GM21381 (cell line): ENCODE measurements at regions not wholly inside any gene's neighbourhood (a gene's known extent, or its start where the extent isn't known, plus 50 kb on each side); places are given as distances from the start of the nearest gene placed in this dataset.

ENCODE experiments used
- ATAC-seq: cut with Tn5 transposase; IDR thresholded peaks from one replicate; pipeline ENCODE4 v1.9.1; 2021; ENCODE audit warnings: mild to moderate bottlenecking, moderate library complexity; ENCODE audit not compliant: unreplicated experiment

DNA sequence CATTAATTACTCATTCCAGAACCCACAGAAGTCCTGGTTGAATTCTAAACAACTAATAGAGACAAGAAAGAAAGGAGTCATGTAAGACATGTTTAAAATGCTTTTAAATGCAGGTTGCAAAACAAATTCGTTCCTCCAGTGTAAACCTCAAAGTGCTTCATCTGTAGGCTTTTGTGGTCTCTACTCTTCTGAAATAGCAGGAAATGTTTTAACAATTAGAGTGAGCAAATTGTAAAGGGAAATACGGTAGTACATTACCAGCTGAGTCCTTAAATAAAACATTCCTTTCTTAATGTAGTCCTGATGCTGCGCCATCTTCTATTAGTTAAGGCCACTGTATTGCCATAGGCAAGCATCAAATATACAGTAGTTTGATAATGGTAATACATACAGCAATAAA is 1934.2 kb upstream of the SEL1L start:
- no peak for ATAC-seq

DNA sequence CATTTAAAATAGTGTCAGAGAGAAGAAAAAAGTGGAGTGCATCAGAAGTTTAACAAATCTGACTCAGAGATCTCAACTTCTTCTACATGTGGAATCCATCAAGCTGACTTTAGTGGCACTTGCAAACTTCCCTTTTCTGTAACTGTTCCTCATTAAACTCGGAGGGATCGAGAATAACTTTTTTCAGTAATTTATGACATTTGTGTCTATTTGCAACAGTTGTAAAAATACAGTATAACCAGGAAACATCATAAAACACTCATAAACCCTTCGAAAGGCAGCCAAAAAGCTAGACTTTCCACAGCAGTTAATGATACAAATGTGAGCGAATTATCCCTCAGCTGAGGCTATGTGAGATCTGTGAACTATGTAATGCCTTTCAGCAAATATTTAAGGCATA is 1936.8 kb upstream of the SEL1L start:
- ATAC-seq = no peak

DNA sequence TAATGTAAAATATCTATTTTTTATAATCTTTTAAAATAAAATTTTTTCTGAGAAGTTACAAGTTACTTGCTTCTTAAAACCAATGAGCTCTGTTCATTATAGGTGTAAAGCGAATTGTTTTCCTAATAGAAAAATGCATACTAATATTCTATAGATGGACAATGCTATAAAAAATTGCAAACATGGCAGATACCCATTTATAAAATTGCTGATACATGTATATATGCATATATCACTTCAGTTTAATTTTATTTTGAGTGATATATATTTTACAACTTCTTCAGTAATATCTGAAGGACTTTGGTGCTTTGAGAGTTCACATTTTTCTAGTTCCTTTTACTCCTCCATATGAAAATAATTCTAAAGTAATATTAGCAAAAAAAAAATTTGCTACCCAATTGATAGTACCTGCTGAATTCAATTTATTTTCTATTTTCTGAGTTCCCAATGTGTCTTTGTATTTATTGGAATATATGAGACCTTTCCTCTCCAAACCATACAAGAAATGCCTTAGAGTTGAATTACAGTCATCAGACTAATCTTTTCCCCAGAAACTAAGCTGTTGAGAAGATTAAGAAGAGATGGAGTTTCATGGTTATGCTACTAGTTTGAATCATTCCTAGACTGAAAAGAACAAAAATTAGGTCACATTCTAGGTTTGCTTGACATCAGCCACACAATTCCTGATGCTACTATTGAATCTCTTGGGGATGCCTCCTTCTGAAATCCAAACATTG is 1937.5 kb upstream of the SEL1L start:
- no peak for ATAC-seq

DNA sequence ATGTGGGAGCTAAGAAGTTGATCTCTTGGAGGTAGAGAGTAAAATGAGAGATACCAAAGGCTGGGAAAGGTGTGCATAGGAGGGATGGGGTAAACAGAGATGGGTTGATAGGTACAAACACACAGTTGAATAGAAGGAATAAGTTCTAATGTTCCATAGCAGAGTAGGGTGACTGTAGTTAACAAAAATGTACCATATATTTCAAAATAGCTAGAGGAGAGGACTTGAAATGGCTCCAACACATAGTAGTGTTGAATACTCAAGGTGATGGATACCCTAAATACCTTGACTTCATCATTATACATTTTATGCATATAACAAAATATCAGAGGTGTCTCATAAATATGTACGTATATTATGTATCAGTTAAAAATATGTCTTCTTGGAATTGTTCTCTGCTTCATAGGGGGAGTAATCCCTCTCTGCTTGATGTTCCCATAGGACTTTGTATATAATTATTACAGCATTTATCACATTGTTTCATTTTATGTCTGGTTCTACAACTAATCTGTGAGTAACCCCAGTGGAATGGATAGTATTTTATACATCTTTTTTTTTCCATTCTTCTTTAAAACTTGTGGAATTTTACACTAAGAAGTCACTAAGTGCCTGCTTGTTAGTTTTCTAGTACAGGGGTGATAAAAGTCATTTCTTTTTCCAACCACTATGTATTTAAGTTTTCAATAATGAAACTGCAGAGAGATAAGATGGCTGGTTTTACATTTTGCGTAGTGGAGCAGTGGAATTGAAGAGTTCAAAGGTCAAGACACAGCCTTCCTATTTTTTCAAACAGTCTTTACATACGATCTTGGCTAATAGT is 1940.0 kb upstream of the SEL1L start:
- no peak for ATAC-seq

DNA sequence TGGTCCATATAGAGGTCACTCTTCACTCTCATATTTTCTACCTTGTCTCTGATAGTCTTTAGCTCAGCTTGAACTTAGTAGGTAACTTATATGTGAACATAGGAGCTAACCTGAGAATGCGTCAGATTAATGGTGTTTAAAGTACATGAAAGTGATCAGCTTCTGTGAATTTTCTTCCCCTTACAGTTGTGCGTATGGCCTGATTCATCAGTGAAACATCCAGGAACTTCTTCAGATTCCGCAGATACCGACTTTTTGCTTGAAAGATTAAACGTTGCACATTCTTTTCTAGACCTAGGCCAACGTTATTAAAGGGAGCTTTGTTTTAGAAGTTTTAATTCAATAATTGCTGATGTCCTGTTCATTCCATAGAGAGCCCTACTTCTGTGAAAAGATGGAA is 1945.1 kb upstream of the SEL1L start:
- no peak for ATAC-seq

DNA sequence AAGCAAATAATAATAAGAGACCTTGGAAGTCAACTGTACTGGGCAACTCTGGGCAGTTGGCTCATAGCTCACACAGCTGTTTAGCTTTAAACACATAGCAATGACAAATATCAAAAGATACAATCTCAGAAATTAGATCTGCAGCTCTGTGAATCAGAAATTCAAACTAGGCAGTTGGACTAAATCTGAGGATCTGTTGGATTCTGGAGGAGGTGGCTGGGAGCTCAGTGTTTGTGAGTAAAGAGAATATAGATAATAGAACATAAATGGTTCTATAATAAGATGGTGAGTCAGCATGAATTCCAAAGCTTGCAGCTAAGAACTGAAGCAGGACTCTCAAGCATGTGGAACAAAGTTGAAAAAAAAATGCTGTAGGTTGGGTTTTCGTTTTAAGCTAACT is 1949.4 kb upstream of the SEL1L start:
- ATAC-seq = no peak

DNA sequence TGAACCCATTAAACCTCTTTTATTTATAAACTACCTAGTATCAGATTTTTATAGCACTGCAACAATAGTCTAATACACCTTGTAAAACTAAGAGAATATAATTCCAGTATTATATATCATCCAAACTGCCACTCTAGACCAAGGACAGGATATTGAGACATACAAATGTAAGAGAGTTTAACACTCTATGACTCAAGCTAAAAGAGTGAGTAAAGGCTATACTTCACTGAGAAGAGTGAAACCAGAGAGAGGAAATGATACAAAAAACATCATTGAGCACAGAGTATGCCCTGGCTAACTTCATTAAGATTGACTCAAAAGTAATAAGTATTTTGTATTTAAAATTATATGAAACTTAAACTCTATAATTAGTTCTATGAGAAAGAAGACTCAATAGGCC is 1951.9 kb upstream of the SEL1L start:
- ATAC-seq = no peak

DNA sequence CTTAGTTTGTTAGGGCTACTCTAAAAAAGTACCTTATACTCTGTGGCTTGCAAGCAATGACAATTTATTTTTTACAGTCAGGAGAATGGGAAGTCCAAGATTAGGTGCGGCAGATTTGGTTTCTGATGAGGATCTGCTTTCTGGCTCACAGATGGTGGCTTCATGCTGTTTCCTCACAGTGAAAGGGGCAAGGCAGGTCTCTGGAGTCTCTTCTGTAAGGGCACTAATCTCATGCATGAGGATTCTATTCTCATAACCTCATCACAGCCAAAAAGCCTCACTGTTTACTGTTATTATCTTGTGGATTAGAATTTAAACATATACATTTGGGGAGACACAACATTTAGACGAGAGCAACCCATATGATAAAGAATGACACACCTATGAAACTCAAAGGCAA is 1957.4 kb upstream of the SEL1L start:
- ATAC-seq = no peak

DNA sequence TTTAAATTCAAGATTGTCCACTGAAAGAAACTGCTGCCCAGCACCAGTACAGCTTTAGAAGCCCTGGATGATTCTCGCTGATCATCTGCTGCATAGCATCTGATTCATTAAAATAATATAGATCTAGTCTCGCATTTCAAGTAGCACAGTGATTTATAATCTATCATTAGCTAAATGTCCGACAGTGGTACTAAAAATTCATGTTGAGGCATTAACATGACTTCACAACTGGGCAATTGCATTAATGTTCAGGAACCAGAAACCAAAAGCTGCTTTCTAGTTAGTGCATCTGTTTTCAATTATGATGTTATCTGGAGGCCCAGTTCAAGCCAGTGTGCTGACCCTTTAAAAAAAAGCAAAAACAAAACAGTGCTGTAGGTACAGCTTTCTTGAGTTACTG is 1987.2 kb upstream of the SEL1L start:
- no peak for ATAC-seq

DNA sequence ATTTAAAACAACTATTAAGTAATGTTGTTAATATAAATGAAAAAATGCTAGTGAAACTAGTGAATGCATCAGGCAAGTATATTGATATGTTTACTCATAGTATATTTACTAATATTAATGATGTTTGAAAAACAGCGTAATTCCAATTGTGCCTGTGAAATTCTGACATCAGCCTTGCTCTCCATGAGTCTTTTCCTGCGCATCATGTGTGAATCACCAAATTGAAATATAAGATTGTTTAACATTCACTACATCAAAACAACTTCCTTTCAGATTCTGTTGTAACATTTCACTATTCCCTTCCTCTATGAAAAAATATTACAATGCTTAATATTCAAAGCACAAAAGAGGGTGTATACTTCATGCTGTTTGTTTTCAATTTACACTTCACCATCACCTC is 1995.9 kb upstream of the SEL1L start:
- no peak for ATAC-seq

DNA sequence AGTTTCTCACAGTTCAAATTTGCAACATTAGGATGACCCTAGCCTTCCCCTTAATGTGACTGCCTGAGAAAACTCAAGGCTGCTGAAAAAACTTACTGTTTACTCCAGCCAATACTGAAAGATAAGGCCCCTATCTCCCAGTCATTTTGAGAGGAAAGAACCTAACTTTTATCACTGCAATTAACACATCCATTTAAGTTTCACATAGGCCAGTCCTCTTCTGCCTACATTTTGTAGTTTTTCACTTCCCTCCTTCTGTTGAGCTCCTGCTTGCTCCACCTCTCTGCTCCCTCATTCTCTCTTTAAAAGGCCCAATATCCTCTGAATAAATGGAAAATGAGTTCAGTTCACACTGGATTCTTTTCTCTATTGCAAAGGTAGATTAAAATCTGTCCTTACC is 1996.2 kb upstream of the FLRT2 start:
- no peak for ATAC-seq

DNA sequence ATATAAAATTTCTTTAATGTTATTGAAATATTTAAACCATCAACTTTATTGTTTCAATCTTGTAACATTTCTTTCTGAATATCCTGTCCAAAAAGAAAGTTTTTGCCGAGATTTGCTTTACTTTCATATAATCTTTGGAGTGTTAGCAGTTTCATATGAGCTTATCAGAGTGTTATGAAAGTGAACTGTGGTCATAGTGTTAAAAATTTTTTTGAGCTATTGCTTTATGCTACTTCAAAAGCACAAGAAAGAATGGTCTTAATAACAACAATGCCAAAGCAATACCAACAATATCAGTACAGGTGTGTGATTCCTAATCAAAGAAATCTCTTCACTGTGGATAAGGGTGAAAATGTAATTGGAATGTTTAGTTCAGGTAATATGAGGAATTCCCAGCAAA is 1994.9 kb upstream of the FLRT2 start:
- ATAC-seq = no peak

DNA sequence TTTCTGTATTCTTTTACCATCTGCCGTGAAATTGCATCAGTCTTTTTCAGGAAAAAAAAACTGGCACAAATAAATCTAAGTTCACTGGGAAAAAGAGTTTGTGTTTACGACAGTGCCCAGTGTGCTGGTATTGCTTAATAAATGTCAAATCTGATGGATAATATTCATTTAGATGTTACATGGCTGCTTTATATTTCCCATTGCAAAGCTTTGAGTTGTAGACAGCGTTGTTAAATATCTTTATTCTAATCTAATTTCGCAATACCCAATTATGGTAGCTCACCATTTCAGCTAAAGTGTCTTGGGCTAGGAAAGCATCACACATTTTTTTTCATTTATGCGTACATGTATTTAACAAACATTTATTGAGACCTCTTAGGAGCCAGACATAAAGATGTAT is 1994.5 kb upstream of the FLRT2 start:
- no peak for ATAC-seq

DNA sequence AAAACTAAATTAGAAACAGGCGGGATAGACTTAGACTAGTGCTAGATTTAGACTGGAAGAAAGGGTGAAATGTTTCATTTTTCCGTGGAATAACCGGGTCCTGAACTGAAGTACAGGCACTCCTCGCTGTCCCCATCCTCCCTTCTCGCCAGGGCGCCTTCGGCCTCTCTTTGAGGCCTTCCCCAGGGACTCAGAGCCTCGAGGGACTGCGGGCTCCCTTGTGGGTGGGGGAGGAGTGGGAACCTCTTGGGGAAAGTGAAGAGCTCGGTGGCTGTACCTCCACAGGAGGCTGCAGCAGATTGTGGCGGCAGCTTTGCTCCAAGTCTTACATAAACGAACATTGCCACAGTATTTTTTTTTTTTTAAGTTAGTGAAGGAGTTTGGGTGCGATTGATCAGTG is 1988.8 kb upstream of the FLRT2 start:
- no peak for ATAC-seq

DNA sequence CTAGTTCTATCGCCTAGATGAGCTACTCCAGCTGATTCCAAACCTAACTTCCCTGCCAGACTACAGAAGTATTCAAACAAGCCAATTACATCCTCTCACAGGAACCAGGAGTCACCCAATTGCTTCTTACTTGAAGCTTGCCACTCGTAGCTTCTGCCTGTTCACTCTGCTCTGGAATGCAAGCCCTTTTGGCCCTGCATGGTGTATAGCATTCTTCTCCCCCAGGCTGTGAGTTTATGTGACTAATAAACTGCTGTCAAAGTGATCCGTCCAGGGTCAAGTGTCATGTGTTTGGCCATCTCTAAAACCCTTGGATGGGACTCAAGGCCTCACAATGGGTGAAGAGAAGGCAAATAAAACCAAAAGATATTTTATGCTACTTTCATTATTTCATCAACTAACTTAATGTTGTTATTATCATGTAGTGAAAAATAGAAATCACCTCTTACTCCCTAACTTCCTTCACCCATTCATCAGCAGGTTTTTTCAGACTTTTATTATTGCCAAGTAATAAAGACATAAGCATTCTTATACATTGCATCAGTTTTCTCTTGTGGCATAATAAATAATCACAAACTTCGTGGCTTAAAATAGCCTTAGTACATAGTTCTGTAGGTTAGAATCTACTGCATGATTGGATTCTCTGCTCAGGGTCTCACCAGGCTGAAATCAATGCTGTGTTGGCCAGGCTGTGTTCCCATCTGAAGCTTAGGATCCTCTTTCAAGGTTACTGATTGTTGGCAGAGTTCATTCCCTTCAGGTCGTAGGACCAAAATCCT is 1981.7 kb upstream of the FLRT2 start:
- ATAC-seq = no peak

DNA sequence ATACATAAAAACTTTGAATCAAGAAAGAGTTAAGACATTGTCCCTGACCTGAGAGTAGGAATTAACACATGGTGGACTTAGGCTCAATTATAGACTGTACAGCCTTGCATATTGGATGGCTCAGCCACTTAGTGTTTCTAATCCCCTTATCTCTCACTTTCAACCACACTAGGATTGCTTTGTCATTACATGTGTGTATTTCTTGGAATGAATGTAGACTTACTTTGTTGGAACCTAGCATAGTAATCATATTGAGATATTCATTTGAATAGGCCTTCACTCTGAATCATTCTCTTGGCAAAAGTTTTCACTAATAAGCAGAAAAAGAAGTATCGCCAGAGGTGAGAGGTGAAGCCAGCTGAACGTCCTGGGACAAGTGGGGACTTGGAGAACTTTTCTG is 1973.9 kb upstream of the FLRT2 start:
- no peak for ATAC-seq

DNA sequence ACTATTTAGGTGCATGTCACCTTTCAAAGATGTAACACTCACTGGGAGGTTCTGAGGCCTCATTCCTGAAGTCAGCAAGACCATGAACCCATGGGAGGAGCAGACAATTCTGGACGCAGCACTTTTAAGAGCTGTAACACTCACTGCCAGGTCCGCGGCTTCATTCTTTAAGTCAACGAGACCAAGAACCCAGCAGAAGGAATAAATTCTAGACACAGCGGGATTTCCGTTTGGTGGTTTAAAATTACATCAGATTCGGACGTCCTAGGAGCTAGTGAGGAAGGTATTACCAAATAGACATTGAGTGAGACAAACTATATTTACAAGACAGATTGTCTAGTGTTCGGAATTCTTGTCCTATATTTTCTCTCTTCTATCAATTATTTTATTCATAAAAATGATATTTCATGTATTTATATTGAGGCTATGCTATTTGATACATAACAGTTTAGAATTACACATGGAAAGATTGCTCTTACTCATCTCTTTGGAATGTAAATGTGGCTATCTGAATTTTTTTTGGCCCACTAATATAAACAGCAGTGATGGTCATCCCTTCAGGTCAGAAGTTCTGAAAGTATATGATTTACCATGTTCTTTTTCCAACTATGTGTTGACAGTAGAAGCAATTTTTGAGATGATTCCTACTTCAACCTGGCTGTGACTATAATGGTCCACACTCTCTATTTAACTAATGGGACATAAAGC is 1973.0 kb upstream of the FLRT2 start:
- ATAC-seq = no peak

DNA sequence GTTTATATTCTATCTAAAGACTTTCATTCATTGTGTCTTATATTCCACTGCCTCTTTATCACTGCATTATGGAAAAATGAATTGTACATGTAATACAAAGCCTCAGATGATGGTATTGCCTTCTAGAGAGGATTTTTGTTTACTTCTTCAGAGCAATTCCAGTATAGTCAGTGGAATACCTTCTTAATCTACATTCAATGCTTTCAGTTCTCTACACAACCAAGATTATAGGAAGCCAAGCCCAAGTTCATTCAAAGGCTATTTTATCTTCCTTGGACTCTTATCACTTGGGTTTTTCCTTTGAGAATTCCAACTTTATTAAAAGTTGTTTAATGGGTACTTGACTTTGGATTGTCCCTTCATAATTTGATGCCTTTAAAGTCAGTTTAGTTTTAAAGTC is 1971.0 kb upstream of the FLRT2 start:
- no peak for ATAC-seq

DNA sequence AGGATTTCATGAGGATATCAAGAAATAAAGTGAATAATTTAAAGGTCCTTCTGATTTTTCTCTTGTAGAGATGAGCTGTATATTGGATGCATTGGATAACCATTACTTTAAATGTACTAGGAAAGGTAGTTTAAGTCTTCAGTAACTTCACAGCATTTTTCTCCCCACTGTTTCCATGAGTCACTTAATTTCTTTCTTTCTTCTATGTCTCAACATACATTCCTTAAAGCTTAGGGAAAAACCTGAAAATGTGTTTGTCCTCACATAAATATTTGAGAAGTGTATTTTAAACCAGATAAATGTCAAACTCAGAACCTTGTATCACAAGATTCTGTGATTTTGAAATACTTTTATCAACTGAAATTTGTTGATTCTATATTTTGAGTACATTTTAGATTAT is 1970.2 kb upstream of the FLRT2 start:
- ATAC-seq = no peak

DNA sequence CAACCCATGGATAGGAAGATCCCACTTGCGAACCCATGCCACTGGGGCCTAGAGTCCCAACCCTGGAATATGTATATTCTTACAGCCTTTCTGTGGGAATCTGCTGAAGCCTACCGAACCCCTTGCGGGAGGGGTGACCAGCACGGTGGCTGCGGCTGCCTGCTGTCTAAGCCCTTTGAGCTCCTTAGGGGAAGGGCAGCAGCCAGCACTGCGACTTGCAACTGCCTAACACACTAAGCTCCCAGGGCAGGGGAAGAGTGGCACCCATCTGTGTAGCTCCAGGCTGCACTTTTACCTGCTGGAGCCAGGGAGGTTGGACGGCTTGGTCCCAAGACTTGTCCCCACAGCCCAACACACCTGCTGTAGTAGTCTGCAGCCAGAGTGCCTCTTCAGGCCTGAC is 1968.7 kb upstream of the FLRT2 start:
- no peak for ATAC-seq

DNA sequence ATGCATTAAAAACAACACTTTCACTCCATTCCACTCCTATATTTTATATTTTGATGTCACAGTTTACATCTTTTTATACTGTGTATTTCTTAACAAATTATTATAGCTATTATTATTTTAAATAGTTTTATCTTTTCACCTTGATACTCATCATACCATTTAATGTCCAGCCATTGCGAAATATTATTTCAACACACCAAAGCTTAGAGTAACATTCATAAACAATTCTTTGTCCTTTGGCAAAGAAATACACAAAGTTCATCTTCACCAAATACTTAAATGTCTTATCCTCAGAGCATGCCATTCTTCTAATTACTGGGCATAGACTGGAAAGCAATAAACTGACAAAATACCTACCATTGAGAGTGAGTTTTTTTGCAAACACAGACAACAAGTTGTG is 1963.4 kb upstream of the FLRT2 start:
- no peak for ATAC-seq
